HFFc6 (cell line): ENCODE measurements at regions not wholly inside any gene's neighbourhood (a gene's known extent, or its start where the extent isn't known, plus 50 kb on each side); places are given as distances from the start of the nearest gene placed in this dataset.

Experiments
- DNase-seq: peaks from one replicate; pipeline ENCODE4 v3.0.0-alpha.2; 2018
- H3K27ac Mint-ChIP-seq: 2 replicates; pipeline ENCODE4 v1.8.0; 2020; ENCODE audit warnings: mild to moderate bottlenecking, mixed read lengths
- H3K27me3 Mint-ChIP-seq: 2 replicates; pipeline ENCODE4 v1.8.0; 2021; ENCODE audit warnings: mild to moderate bottlenecking, moderate library complexity, mixed read lengths; ENCODE audit not compliant: insufficient read depth
- H3K36me3 Mint-ChIP-seq: 2 replicates; pipeline ENCODE4 v1.8.0; 2021; ENCODE audit warnings: low read depth, mixed read lengths
- H3K4me1 Mint-ChIP-seq: 2 replicates; pipeline ENCODE4 v1.8.0; 2020; ENCODE audit warnings: low read depth, mixed read lengths
- H3K4me3 Mint-ChIP-seq: 2 replicates; pipeline ENCODE4 v1.8.0; 2020; ENCODE audit warnings: mild to moderate bottlenecking, moderate library complexity, mixed read lengths
- H3K9me3 Mint-ChIP-seq: 2 replicates; pipeline ENCODE4 v1.8.0; 2020; ENCODE audit warnings: mild to moderate bottlenecking, mixed read lengths
- TF ChIP-seq, protein P1 (sequence below): fragments of 200-600 bp; sonication (generic); IDR thresholded peaks from 2 replicates; pipeline ENCODE4 v1.5.0; 2021; ENCODE audit warnings: antibody characterized with exemption, mild to moderate bottlenecking

DNA sequence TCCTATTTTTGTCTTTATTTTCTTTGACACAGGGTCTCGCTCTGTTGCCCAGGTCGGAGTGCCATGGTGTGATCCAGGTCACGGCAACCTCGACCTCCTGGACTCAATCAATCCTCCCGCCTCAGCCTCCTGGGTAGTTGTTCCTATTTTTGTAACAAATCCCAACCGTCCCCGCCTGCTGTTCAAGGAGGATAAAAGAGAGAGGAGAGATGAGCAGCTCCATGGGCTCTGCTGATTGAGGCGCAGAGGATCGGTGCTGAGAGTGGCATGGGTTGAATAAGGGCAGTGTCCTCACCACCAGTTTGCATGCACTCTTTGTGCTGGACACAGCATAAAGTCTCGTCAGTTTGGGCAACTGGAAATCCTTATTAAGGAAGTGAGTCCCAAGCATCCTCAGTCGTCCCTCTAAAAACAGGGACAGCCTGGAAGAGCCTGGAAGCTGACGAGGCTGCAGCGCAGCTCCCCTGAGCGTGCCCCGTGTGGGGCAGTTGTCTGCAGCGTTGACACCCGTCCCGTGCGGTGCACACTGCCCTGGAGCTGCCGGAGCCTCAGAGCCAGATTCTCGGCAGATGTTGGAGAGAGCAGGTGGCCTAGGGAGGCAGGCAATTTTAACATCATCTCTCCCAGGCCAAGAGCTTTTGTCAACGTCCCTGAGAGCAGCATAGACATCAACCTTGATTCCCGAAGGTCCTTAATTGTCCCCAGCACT, 404.2 kb upstream of the RNF32 start:
- TF ChIP-seq, protein P1, sequence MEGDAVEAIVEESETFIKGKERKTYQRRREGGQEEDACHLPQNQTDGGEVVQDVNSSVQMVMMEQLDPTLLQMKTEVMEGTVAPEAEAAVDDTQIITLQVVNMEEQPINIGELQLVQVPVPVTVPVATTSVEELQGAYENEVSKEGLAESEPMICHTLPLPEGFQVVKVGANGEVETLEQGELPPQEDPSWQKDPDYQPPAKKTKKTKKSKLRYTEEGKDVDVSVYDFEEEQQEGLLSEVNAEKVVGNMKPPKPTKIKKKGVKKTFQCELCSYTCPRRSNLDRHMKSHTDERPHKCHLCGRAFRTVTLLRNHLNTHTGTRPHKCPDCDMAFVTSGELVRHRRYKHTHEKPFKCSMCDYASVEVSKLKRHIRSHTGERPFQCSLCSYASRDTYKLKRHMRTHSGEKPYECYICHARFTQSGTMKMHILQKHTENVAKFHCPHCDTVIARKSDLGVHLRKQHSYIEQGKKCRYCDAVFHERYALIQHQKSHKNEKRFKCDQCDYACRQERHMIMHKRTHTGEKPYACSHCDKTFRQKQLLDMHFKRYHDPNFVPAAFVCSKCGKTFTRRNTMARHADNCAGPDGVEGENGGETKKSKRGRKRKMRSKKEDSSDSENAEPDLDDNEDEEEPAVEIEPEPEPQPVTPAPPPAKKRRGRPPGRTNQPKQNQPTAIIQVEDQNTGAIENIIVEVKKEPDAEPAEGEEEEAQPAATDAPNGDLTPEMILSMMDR = no peak
- Mint-ChIP-seq H3K4me3 (no peak overlapping the region), H3K4me1 (no peaks in the 10 kb centered on the region), H3K27ac (no peak overlapping the region), H3K36me3 (peaks cover 7% of the 10 kb centered on the region), H3K27me3 (0 out of 2 replicates have a peak, but pooled peaks cover 2% of the 10 kb centered on the region), H3K9me3 (peaks cover 41% of the 10 kb centered on the region)
- DNase-seq = no peak

DNA sequence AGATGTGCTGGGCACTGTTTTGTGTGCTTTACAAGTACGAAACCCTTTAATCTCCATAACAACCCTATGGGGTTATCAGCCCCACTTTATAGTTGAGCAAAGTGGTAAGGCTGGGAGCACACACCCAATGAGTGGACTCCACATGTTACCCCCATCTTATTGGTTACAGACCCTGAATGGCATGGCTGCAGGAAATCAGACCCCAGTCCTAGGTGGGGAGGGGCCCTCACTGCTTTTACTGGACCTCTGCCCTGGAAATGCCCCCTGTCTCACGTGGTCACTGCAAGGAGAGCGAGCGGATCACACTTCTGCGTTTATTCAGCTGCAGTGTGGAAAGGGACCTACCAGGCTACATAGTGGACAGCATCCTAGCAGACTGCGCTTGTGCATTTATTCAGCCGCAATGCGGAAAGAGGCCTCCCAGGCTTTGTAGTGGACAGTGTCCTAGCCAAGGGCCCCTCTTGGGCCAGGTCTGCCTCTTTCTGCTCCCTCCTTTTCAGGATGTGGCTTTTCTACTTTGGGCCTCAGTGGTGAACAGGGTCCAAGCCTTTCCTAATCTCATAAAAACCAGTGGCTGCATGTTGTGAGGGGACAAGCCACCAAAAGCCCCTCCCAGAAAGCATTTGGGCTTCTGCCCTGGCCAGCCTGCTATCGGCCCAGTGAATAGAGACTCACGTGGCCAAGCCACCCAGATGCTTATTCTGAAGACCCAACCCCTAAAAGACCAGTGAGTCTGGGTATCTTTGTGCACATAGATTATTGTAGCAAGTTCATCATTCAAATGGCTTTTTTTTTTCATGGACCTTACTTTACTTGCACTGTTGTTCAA, 405.7 kb upstream of the RNF32 start:
- Mint-ChIP-seq H3K4me1 (no peaks in the 10 kb centered on the region), H3K36me3 (peaks cover 7% of the 10 kb centered on the region)
- DNase-seq = no peak

DNA sequence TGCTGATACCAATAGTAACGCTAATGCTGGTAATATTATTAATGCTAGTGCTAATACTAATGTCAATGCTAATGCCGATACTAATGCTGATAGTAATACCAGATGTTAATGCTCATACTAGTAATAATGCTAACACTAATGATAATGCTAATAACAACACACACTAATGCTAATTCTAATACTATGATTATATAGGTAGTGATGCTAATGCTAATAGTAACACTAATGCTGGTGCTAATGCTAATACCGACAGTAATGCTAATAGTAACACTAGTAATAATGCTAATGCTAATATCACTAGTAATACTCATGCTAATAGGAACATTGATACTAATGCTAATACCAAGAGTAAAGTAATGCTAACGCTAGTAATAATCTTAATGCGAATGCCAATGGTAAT, 406.4 kb upstream of the RNF32 start:
- no peaks in the 10 kb centered on the region for H3K4me1 Mint-ChIP-seq
- no peak for DNase-seq
- 0 out of 2 replicates have a peak, but pooled peaks cover 2% of the 10 kb centered on the region for H3K27me3 Mint-ChIP-seq
- H3K9me3 Mint-ChIP-seq = peaks cover 40% of the 10 kb centered on the region
- peaks cover 7% of the 10 kb centered on the region for H3K36me3 Mint-ChIP-seq
- H3K4me3 Mint-ChIP-seq = no peak overlapping the region
- no peak overlapping the region for H3K27ac Mint-ChIP-seq
- TF ChIP-seq, protein P1 = no peak

More for the DNA sequence above, 405.7 kb upstream of the RNF32 start:
- peaks cover 40% of the 10 kb centered on the region for H3K9me3 Mint-ChIP-seq
- H3K27me3 Mint-ChIP-seq = 0 out of 2 replicates have a peak, but pooled peaks cover 2% of the 10 kb centered on the region
- H3K27ac Mint-ChIP-seq = no peak overlapping the region
- TF ChIP-seq, protein P1 = no peak
- H3K4me3 Mint-ChIP-seq = no peak overlapping the region

DNA sequence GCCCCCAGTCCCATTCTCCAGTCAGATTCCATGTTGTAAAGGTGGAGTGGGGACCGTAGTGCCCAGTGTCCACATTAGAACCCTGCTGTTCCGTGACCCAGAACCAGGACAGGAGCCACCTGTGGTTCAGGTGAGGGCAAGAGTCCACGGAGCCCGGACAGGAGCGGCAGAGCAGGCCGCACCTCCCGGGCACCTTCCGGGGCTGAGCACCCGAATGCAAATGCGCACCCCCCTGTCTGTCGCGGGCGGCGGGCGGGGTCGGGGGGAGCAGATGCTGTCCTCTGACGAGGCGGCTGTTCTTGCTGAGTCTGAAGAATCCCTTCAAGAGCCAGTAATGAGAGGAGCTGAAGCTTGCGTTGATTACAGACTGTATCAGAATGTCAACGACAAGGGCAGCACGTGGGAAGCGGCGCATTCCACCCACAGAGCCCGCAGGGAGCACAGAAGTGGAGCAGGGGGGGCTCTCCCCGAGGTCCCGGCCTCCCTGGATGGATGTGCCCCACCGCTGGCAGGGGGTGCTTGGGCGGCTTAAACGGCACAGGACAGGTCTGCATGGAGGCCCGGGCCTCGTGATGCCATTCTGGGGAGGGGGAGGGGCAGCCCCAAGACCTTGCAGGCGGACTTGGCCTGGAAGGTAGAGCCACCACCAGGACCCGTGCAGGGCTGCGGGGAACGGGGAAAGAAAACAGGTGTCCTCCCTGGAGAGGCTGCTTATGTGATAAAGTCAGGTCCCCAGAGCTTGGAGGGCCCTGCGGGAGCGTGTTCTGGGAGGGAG, 407.5 kb upstream of the RNF32 start:
- Mint-ChIP-seq H3K36me3 (peaks cover 7% of the 10 kb centered on the region), H3K4me3 (no peak overlapping the region), H3K9me3 (peaks cover 31% of the 10 kb centered on the region), H3K4me1 (no peaks in the 10 kb centered on the region), H3K27me3 (0 out of 2 replicates have a peak, but pooled peaks cover 2% of the 10 kb centered on the region), H3K27ac (no peak overlapping the region)
- DNase-seq = no peak
- TF ChIP-seq, protein P1 = no peak

DNA sequence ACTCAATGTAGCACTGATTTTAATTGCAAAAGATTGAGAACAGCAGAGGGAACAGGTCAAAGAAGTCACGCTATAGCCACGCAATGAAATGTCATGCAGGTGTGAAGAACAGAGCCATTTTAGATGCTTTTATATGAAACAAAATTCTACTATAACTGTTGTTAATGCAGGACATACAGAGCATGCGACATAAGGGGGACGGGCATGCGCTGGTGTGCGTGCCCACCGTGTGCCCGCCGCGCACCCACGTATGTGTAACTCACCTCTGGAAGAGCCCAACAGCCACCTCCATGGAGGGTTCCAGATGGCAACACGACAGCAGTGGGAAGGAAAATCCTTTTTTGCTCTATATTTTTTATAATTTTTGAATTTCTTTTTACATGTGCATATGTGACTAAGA, 410.0 kb upstream of the RNF32 start:
- TF ChIP-seq, protein P1 = no peak
- H3K27me3 Mint-ChIP-seq = 0 out of 2 replicates have a peak, but pooled peaks cover 2% of the 10 kb centered on the region
- H3K4me1 Mint-ChIP-seq = no peaks in the 10 kb centered on the region
- no peak overlapping the region for H3K4me3 Mint-ChIP-seq
- DNase-seq = no peak
- H3K27ac Mint-ChIP-seq = no peak overlapping the region
- H3K36me3 Mint-ChIP-seq = no peaks in the 10 kb centered on the region
- peaks cover 29% of the 10 kb centered on the region for H3K9me3 Mint-ChIP-seq
